Astrocyte of the hippocampus (primary cell): ENCODE measurements at regions not wholly inside any gene's neighbourhood (a gene's known extent, or its start where the extent isn't known, plus 50 kb on each side); places are given as distances from the start of the nearest gene placed in this dataset.

Source experiments
- DNase-seq: peaks from one replicate; pipeline ENCODE4 v3.0.0; 2011; ENCODE audit warnings: low read depth, low spot score

DNA sequence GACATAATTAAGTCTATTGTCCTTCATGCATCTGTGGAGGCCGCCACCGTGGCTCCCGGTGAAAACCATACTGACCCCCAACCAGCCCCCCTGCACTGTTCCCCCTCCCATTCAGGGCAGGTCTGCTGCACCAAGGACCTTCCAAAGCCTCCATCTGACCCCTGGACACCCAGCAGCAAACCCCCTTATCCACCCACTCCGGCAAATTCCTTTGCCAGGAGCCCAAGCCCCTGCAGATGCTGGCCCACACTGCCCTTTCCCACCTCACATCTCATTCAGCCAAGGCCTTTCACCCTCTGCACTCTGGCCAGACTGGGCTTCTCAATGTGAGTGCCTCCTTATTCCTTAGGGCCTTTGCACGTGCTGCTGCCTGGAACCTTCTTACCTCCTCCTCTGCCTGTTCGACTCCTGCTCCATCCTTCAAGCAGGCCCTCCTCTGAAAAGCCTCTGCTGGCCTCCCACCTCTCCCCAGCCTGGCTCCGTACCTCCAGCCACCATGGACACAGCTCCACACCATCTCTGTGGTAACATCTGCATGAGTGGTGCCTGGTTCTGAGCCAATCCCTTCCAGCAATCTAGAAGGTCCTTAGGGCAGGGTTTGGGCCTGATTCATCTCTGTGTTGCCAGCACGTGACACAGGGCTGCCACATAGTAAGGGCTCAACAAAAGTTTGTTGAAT lies 230.7 kb downstream of the BCL11B start:
- DNase-seq: no peak

DNA sequence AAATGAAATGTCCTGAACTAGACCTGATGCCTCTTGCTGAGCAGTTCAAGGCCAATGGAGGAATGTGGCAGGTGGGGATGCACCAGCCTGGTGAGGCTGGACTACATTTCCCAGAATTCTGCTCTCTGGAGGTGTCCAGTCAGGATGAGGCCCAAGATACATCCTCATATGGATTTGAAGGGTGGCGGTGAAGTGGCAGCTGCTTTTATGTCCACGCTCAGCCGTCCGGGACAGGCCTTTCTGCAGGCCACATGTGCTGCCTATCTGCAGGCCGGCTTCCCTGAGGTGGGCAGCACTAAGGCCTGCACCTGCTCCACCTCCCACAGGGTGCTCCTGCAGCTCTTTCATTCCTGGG lies 230.2 kb downstream of the BCL11B start:
- no peak for DNase-seq

DNA sequence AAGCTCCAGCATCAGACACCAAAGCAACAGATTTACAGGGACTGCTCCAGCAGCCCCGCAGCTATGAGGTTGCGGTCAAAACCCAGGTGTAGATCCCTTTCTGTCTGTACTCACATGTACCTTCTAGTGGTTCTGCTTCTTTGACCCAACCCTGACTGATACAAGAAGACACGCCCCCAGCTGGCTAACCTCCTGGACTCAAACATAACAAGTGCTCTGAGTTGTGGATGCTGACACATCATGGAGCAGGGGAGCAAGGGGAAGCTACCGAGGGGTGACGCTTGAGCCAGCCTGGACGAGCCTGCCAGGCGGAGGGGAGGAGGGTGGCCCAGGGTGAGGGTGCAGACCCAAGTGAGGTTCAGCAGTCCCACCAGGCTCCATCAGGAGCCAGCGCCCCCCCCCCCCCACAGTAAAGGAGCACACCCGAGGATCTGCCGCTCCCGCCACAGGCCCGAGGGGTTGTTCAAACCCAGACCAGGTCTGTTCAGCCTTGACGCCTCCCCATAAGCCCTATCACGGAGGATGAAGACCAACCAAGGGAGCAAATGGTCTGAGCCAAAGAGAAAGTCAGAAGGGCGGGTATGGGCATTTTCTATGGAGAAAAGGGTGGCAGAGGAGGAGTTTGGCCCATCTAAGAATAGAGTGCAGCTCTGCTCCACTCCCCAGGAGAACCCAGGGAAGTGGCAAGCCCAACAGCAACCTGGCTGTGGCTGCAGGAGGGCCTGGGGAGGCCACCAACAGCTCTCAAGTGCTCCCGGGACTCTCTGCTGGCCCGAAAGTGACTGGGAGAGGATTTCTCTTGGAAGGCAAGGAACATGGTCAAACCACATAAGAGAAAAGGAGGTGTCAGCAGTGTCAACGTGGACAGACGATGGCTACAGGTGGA lies 229.4 kb downstream of the BCL11B start:
- no peak for DNase-seq

DNA sequence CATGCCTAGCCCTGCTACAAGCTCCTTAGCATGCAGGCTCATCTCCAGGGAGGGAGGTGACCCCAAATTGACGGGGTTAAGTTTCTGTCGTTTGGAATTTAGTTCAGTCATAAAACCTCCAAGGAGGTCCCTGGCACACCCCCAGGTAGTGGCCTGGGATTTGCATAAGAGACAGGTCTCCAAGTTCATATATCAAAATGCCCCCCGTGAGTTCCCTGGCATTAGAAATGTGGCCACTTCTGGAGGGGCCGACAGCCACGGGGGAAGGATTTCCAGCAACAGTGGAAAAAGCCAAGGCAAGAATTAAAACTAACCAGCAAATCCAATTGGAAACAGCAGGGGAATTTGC lies 228.8 kb downstream of the BCL11B start:
- DNase-seq: no peak

DNA sequence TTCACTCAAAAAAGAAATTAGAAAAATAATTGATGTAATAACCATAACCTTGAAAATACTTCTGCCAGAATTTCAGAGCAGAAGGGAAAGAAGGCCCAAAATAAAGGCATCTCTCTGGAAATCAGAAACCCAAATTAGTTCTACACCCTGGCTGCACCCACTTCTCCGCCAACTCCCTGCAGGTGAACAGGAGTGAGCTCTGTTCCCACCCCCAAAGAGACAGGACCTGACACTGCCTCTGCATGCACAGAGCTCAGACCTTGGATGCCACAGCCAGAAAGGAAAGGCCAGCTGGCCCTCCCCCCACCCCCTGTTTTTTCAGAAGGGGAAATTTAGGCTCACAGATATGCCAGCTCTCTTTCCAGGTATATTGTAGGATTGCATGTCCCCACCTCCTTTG lies 228.2 kb downstream of the BCL11B start:
- no peak for DNase-seq

DNA sequence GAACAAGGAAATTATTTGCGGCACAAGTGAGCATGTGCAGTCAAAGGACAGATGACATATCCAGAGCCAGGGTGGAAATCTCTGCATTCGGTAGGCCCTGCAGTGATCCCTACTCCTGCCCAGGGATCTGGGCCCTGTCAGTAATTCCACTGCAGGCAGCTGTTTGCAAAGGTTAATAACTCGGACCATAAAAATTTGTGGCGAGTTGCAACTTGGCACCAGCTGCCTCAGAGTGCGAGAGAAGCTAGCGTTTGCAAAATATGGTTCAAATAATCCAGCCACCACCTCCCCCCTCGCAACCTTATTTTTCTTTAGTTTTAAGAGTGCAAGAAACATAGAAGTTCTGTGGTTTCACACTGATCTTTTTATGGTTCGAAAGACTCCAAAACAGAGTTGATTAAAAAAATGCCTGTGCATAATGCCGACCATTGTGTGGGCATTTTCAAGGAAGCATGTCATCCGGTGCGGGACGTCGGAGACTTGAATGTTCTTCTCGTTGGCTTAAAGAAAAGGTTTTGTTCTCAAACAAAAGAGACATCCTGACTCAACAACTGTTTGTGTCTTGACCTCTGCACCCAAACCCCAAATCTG lies 224.5 kb downstream of the BCL11B start:
- peak; percentile 83 for DNase-seq

DNA sequence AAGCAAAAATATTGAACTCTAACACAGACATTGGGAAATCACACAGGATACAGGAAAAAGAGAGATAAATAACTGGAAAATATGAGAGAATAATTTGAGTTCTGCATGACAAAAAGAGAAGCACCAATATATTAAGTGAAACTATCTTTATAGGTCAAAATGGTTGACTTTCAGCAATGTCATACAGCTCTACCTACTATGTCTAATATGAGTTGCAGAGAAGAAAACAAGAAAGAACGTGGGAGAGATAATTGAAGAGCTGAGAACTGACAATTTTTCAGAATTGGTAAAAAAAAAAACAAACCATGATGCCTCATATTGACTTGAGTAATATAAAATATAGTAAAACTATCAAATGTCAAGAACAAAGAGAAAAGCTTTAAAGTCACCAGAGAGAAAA lies 221.7 kb downstream of the BCL11B start:
- no peak for DNase-seq

DNA sequence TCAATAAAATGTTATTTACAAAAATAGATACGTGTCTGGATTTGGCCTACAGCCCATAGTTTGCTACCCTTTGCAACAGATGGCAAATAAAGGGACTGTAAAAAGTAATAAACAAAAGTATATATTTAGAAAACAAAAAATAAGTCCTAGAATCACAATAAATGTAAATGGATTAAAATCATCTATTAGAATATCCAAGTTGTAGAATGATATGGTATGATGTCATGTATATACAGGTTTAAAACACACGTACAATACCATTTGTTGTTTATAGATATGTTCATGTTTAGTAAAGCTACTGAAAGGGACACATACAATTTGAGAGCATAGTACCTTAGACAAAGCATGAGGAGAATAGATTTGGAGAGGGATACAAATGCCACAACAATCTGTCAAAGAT lies 219.5 kb downstream of the BCL11B start:
- no peak for DNase-seq

DNA sequence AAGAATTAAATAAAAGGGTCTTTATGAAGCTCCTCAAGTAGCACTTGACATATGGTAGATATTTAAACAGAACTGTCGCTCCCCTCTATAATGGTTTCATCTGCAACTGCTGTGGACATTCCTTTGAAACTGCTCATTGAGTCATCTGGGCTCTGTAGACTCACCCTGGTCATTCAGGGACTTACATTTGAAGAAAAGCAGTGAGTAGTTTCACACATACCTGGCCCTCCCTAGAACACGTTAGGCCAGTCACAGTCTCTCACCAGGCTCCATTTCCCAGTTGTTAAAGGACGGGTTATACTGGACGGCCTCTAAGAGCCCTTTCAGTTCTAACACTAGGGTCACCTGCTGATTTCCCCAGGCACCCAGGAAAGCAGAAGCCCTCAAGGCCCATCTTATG lies 217.0 kb downstream of the BCL11B start:
- peak; percentile 37 for DNase-seq

DNA sequence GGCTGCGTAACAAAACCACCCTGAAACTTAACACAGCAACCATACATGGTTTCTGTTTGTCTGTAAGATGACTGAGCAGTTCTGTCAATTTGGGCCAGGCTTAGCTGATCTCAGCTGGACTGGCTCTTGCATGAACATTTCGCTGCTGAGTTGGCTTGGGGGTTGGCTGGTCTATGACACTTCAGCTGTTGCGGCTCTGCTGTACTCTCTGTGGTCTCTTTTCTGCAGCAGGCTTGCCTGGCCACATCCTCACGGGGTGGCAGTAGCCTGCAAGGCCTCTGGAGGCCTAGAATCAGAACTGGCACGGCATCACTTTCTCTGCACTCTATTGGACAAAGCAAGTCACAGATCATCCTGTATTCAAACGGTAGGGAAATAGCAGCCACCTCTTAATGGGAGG lies 216.2 kb downstream of the BCL11B start:
- DNase-seq: no peak

DNA sequence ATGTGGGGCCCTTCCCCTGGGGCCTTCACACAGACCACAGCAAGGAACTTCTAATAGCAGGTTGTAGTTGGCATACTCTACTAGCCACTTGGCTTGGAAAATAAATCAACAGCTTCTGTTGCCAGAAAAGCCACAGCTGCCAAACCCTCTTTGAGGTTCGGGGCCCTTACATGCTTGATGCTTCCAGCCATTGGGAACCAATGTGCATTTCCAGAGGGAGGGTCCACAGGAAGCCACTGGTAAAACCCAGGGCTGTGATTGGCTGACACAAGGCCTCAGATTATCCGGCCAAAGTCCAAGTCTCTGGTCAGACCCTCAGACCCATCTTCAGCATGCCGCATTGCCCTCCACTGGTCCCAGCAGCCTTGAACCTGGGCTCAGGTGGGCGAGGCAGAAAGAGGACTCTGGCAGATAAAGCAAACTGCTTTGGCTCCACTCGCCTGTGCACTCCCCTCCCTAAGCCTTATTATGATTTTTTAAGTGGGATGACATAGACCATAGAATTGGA lies 214.4 kb downstream of the BCL11B start:
- no peak for DNase-seq

DNA sequence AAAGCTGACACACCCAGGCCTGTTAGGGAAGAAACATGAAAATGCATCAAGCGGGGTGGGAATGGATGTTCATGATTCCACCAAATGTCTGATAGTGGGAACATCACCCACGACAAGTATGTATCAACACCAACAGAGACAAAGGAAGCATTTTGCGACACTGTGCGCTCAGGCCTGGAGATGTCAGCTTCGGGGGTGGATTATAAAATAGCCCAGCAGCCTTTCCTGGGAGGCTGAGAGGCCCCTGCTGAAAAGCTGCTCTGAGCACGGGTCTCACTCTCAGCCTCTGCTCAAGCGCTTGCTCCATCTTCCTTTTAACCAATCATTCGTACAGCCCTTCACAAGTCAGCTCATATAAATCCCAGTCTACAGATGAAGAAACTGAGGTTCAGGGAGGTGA lies 213.5 kb downstream of the BCL11B start:
- DNase-seq: no peak

DNA sequence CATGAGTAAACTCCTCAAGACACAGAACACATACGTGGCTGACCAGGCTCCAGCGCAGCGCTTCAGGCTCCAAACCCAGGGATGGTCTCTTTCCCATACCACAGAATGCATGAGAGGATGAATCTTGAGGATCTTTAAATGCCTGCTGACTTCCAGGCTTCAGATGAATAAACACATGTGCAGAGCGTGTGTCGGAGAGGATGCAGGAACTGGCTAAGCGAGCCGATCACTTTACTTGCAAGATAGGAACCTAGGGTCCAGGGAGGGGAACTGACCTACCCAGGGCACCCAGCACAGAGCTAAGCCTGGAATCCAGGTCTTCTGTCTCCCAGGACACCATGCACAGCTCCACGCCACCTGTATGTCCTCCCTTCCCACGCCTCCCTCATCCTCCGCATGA lies 209.8 kb downstream of the BCL11B start:
- no peak for DNase-seq

DNA sequence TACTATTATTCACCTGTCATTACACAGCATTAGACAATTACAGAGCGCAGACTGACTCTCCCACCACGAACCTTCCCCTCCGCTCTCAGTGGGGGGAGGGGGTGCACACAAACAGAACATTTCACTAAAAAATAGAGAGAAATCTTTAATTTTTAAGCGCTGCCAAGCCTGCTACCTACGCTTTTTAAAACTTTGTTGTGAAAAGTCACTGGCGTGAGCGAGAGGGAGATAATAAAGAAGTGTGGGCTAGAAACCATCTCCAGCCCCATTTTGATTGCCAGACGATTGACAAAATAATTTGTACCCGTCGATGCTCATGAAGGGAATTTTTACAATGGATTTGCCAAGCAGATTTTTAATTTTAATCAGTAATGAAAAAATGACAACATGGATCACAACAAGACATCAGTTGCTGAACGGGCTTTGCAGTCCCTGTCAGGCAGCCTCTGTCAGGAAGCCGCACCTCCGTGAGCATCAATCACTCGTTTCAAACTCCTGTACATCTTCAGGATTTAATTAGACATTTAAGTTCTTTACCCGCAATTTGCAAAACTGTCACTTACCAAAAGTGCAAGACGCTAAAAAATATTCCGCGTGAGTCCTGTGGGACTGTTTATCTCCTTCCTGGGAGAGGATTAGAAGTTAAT lies 209.1 kb downstream of the BCL11B start:
- DNase-seq: no peak

DNA sequence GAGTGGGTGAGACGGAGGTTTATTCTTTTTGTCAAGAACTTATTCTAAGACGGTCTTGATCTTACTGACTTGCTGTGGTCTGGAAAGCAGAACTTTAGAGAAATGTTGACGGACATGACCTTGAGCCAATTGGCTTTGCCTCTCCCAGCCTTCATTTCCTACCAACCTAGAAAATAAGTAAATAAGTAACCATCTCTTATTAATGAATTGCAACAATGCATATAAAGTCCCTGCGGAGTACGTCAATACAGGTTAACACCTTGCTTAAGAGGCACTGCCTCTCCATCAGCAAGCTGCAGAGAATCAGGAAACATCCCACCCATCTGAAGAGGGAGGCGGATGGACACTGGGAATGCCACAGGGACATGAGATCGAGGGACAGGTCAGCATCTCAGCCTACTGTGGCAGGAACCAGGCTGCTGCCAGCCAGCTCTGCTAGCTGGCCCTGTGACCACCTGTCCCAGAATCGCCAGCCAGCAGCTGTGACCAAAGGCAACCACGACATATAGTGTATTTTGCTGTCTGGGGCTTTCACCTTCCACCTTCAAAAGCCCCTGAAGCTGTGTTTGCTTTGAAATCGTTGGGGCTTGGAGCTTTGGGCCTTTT lies 208.3 kb downstream of the BCL11B start:
- DNase-seq: no peak

DNA sequence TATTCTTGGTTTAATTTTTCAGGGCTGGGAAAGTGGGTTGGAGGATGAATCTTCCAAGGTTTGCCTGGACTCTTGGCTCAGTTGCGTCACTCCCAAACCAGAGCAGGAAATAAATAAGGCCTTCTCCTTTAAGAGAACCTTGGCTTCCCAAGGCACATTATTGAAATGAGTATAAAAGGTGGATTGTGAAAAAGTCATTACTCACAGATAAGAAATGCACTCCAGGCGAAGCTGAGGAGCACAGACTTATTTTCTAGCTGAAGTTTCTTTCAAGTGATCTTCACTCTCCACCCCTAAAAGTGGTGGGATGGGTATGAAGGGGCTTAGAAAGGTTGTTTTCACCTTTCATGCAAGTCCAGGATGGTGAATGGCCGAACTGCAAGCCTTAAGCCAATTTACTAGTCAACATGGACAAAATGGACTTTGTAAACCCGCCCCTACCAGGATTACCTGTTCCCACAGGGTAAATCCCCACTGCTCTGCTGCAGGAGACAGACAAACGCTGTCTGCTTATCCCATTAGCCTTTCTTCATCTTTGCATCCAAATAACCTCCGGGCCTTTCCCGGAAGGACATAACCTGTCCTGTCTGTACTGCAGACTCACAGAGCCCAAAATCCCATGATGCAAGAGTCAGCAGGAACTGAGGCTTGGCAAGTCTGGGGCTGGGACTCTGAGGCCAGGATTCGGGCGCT lies 207.6 kb downstream of the BCL11B start:
- DNase-seq: peak; percentile 59

DNA sequence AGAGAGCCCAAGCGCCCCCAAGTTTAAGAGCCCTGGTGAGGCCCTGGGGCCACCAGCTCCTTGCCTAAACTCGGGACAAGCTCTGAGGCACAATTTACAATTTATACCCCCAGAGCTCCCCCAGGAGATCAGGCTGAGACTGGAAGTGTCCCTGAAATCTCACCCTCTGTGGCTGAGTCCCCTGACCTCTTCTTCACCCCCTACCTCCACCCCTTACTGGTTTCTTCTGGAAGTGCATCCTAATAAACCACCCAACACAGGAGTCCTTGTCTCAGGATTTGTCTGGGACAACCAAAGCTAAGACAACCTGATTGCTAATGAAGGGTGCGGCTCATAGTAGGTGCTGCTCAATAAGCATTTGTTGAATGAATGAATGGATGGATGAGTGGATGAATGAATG lies 206.4 kb downstream of the BCL11B start:
- no peak for DNase-seq

DNA sequence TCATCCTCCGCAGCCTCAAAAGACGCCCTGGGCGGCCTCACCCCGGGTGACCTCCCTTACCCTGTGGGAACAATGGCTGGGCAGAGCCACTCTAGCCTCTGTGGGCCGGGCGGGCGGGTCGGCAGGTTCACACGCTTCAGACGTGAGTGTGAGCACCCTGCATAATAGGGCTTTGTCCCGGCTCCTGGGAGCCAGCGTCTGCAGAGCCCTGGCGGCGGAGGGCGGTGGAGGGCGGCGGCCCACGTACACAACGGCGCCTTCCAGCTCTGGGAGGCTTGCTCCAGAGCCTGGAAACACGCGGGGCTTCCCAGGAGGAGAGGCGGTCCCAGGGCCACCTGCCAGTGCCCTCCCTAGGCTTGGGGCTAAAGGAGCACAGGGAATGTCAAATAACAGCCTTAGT lies 205.6 kb downstream of the BCL11B start:
- no peak for DNase-seq

DNA sequence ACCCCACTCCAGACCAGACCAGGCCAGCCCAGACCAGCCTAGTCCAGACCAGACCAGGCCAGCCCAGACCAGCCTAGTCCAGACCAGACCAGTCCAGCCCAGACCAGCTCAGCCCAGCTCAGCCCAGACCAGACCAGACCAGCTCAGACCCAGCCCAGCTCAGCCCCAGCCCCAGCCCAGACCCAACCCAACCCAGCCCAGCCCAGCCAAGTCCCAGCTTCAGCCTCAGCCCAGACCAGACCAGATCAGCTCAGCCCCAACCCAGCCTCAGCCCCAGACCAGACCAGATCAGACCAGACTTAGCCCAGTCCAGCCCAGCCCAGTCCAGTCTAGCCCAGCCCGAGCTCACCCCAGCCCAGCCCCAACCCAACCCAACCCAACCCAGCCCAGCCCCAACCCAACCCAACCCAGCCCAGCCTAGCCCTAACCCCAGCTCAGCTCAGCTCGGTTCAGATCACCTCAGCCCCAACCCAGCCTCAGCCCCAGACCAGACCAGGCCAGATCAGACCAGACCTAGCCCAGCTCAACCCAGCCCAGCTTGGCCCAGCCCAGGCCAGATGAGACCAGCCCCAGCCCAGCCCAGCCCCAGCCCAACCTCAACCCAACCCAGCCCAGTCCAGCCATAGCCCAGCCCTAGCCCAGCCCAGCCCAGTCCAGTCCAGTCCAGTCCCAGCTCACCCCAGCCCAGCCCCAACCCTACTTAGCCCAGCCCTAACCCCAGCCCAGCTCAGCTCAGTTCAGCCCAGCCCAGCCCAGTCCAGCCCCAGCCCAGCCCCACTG lies 204.7 kb downstream of the BCL11B start:
- DNase-seq: no peak

DNA sequence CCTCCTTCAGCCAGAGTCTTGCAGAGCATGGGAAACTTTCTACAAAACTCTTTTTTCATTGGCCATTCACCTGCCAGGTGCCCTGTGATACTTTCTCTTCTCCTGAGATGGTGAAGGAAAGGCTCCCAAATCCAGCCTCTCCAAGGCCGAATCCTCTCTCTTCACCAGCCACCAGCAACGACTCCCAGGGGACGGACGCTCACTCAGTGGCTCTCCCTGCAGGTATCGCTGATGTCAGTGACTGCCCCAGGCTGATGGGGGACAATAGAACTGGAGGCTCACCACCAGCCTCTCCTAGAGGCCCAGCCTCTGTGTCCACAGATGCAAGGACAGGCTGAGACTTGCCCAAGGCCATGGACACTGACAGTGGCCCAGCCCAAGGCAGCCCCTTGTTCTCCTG lies 204.1 kb downstream of the BCL11B start:
- DNase-seq: no peak

DNA sequence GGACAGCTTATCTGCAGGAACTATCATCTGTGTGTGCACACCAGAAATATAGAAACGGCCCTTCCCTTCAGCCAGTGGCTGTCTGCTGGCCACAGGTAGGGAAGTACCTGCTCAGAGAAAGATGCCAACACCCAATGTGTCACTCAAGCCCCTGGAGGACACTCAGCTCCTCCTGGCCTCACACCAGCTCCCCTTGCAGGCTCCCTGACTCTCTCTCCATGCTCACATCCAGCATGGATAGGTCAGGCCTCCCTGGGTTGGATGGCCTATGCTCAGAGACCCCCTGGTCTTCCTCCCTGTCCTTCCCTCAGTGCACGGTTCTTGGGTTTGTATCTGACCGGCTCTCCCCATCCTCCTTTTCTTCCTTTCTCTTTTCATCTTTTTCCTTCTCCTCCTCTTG lies 202.1 kb downstream of the BCL11B start:
- DNase-seq: no peak
